OCI-LY7 (cell line): ENCODE measurements at regions not wholly inside any gene's neighbourhood (a gene's known extent, or its start where the extent isn't known, plus 50 kb on each side); places are given as distances from the start of the nearest gene placed in this dataset.

Experiments used
- EZH2phosphoT487 ChIP-seq: fragments of 200-600 bp; sonication (generic); IDR thresholded peaks from 2 replicates; pipeline ENCODE4 v1.6.1; 2018; ENCODE audit warnings: low read depth, borderline replicate concordance, mild to moderate bottlenecking, mixed run types, antibody characterized with exemption, low read length, moderate library complexity, mixed read lengths
- TF ChIP-seq, protein P1 (sequence below): fragments of 200-600 bp; sonication (generic); conservative IDR thresholded peaks from 2 replicates; pipeline ENCODE4 v1.5.1; 2014; ENCODE audit warnings: mild to moderate bottlenecking, antibody characterized with exemption, low read length, moderate library complexity, mixed read lengths

DNA sequence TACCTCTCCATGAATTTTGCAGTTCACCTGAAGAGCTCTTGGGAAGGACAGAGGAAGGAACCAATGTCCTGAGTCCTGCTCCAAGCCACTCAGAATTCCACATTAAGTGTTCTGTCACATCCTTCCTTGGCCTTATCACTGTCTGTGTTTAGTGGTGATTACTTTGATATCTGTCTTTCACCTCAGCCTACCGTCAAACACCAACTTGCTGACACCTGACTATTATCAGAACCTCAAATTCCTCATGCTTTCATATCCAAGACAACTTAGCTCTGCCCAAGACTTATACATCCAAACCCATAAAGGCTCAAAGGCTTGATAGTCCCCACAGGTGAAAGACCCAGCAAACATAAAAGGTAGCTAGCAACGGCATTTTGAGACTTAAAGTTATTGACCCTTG, 280.0 kb downstream of the MEX3B start:
- TF ChIP-seq, protein P1, sequence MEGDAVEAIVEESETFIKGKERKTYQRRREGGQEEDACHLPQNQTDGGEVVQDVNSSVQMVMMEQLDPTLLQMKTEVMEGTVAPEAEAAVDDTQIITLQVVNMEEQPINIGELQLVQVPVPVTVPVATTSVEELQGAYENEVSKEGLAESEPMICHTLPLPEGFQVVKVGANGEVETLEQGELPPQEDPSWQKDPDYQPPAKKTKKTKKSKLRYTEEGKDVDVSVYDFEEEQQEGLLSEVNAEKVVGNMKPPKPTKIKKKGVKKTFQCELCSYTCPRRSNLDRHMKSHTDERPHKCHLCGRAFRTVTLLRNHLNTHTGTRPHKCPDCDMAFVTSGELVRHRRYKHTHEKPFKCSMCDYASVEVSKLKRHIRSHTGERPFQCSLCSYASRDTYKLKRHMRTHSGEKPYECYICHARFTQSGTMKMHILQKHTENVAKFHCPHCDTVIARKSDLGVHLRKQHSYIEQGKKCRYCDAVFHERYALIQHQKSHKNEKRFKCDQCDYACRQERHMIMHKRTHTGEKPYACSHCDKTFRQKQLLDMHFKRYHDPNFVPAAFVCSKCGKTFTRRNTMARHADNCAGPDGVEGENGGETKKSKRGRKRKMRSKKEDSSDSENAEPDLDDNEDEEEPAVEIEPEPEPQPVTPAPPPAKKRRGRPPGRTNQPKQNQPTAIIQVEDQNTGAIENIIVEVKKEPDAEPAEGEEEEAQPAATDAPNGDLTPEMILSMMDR = no peak
- TF ChIP-seq EZH2phosphoT487 = no peak
